Kasumi-1 (cell line): ENCODE measurements at regions not wholly inside any gene's neighbourhood (a gene's known extent, or its start where the extent isn't known, plus 50 kb on each side); places are given as distances from the start of the nearest gene placed in this dataset.
A peak's percentile ranks its signal among the peaks of the same experiment; 100 is the strongest.

ENCODE experiments used
- DNase-seq, 2 experiments: peaks; one replicate each; lab custom pipeline; 2025; lab: John Stamatoyannopoulos, UW

DNA sequence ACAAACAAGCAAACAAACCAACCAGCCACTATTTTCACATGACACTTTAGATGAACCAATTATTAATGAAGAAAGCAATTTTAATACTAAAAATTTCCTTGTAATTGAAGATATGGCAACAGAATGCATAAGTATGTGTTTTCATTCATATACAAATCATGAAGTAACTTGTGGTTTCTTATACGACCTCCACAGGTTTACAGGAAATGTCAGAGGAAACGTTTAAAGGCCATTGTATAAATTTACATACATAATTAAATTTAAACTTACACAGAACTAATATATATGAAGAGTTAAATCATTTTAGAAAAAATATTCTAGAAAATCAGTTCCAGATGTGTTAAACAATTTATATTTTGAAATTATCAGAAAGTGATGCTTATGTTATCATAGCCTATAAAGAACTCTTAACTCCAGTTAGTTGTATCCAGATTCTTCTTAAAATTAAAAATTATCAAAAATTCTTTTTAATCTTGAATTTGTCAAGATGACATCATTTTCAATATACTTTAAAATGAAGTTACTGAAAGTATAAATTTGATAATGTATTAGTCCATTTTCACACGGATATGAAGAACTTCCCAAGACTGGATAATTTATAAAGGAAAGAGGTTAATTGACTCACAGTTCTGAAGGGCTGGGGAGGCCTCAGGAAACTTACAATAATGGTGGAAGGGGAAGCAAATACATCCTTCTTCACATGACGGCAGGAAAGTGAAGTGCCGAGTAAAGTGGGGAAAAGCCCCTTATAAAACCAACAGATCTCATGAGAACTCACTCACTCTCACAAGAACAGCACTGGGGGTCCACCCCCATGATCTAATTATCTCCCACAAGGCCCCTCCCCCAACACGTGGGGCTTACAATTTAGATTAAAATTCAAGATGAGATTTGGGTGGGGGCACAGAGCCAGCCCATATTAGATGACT lies 192.0 kb downstream of the PIK3R1 start:
- no peak for DNase-seq

DNA sequence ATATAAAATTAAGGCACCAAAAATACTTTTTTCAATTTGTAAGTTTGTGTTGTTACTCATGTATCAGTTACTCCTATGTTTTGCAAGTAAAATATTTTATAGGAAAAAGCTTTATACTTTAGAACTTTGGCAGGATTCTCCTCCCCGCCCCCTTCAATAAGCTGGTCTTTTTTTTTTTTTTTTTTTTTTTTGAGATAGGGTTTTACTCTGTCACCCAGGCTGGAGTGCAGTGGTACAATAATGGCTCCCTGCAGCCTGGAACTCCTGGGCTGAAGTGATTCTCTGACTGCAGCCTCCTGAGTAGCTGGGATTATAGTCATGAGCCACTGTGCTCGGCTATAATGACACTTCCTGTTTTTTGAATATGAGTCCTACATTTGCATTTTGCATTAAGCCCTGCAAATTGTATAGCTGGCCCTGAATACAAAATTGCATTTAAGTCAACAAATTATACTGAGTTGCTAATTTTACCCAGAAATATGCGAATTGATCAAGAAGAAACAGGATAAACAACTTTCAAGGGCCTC lies 192.9 kb downstream of the PIK3R1 start:
- peak; percentile 24 to 26 for DNase-seq

DNA sequence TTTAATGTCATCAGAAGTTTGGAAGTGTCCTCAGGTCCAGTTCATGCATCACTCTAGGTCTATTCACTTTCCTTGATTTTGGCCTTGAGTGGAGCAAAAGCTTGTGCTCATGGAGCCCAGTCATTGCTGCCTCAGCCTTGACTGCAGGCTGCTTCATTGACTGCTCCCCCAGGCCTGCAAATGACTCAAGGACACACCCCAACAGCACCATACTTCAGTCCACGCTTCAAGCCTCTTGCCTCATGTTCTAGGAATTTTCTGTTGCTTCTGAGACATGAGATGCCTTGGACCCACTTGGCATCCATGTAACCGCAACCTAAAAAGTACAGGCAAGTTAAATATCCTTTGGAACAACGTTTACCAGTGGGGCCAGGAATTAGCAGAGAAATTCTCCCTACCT lies 193.7 kb downstream of the PIK3R1 start:
- no peak for DNase-seq

DNA sequence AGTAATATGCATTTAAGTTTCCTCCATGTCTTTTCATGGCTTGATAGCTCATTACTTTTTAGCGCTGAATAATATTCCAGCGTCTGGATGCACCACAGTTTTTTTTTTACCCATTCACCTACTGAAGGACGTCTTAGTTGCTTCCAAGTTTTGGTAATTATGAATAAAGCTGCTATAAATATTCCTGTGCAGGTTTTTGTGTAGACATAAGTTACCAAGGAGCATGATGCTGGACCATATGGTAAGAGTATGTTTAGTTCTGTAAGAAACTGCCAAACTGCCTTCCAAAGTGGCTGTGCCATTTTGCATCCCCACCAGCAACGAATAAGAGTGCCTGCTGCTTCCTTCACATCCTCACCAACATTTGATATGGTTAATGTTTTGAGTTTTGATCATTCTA lies 195.6 kb downstream of the PIK3R1 start:
- DNase-seq = no peak

DNA sequence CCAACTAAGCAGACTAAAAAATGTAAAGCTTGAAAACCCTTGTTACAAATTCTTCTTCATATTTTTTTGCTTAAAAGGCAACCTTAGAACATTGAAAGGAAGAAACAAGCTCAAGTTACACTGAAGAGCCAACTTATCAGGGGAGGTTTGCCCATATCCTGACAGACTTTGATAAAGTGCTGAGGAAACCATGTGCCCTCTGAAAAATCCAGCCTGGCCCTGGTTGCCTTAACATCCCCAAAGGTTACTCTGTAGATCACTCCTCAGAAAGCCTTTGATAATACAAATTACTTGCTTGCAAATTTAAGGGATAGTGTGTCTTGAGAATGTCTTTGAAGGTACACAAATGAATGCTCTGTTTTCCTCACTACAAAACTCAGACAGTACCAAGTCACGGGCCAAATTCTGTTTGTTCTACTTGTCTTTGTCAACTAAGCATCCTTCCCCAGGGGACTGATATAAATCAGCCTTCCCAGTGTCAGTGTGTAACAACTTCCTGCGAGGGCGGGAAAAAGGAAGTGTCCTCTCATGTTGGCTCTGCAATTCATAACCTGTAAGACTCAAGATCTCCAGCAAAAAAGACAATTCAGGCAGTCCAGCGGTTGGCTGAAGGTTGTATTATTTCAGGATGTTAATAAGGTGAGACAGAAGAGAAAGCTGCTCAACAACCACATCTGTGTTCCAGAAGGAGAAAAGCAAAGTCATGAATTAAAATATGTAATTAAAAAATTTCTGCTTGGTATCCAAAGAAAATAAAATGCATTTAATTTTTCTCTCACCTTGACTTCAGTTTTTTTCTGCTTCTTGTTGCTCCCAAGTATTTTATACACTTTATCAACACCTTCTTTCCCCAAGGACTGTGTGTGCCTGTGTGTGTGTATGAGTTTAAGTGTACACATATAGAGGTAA lies 199.9 kb downstream of the PIK3R1 start:
- peak; percentile 26 to 42 for DNase-seq

DNA sequence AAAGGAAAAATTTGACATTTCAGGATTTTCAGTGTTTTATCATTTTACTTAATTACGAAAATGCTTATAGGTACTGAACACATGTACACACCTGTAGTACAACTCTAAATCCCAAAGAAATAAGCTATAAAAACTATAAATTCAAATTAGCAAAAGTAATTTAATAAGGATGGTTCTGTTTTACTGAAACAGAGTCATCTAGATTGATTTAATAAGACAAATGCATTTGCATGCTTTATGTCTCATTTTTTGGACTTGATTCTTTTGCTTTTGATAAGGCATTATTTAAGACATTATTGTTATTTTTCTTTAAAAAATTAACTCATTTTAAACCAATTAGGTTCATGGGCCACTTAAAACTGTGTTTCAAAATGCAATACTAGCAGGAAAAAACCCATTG lies 201.2 kb downstream of the PIK3R1 start:
- DNase-seq = no peak

DNA sequence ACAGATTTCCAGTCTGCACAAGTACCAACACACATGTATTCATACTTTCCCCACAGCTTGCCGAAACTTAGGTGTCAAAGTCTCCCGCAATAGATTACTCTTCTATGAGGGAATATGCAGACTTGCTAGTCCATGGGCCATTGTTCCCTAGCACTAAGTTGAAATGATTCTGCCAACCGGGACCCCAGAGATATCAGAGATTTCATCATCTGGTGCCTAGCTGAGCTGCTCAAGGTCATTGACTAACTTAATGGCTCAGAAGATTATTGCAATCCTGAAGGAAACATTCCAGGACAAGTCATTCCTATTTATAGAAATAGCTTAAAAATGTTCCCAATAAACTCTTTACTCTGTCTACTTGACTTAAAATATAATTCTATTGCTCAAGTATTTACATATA lies 202.6 kb downstream of the PIK3R1 start:
- no peak for DNase-seq

DNA sequence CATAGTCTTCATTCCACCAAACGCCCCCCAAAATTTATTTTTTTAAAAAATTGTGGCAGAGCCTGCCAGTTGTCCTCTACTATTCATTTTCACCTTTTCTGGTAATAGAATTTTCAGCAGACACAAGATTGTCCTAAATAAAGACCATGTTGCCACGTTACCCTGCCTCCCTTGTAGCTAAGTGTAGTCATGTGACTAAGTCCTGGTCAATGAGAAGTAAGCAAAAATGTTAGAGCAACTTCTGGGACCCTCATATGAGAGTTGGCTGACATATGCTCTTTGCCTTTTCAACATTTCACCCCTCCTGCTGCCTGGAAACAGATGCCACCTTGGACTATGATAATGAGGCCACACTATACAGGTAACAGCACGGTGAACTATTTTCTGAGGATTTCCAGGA lies 203.1 kb downstream of the PIK3R1 start:
- no peak for DNase-seq

DNA sequence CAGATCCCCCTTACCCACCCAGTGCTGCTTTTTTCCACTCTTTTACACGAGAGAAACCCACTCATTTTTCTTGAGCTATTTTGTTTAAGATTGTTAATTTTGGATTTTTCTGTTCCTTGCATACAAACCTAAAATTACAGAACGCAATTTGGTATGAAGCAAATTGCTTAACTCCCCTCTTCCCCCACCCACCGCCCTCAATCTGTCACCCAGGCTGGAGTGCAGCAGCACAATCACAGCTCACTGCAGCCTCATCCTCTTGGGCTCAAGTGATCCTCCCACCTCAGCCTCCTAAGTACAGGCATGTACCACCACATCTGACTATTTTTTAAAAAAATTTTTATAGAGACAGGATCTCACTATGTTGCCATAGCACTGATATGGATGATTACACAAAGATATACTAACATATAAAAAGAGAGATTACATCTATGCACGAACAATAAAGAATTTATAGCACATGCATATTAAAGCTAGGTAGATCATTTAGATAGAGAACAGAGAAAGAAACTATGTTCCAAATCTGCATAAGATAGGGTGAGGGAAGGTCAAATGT lies 203.6 kb downstream of the PIK3R1 start:
- DNase-seq = no peak

DNA sequence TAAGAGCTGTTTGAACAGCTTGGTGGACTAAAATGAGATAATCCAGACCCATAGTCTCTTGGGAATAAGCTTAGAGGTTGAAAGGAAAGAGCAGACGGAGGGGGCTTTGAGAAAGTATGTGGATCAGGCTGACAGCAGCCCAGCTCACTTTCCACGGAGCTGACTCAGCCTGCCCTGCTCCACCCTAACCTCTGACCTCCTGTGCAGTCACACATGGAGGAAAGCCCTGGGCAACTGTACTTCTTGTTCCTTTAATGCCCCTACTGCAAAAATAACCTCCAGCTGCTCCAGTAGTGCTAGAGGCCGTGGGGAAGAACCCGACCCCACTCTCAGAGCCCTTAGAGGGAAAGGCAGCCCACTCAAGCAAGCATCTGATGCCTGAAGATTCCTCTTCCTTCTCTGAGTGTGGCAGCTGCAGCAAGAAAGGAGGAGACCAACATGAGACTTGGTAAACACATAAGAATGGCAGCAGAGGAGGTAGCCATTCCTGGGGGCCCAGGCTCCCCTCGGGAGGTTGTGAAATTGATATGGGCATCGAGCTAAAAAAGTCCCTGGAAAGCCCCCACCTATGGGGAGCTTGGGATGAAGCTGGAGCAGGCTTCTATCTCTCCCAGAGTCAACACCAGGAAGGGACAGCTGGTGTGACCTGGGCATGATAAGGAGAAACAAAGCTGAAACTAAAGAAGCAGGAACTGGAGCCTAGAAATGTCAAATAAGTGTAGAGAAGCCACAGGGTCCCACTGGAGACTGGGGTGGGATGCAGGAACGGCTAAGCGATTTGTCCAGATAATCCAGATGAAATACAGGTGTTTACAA lies 204.3 kb downstream of the PIK3R1 start:
- DNase-seq = no peak

DNA sequence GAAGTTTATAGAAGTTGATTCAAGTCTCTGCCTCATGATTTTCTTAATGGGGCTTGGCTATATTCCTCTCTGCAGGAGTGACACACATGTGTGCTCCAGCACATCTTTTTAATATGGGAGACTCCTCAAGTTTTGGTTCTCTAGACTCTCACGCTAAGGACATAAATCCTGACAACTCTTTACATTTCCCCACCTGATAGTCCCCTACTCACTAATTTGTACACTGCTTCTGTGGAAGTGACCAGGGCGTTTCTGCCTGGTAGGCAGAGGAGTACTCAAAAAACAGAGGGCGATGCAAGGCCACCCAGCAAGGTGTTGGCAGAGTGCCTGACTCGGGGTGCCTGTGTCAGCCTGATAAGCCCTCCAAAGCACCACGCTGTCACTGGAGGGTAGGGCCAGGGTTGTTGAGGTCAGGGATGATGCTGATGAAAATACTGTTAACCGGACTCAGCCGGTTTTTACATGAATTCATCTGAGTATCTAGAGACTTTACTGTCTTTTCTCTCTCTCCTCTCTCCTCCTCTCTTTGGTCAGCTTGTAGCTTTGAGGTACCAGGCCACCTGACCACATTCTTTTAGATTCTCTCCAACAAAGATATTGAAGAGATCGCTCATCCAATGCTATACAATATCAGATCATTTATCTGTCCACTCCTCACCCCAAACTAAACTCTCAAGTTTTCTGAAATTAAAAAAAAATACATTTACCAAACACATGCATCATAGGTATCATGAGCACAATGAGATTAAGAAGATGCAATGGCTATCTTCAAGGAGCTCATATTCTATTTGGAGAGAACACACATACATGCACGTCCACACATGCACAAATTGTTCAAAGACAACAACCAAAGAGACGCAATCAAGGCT lies 205.2 kb downstream of the PIK3R1 start:
- no peak for DNase-seq

DNA sequence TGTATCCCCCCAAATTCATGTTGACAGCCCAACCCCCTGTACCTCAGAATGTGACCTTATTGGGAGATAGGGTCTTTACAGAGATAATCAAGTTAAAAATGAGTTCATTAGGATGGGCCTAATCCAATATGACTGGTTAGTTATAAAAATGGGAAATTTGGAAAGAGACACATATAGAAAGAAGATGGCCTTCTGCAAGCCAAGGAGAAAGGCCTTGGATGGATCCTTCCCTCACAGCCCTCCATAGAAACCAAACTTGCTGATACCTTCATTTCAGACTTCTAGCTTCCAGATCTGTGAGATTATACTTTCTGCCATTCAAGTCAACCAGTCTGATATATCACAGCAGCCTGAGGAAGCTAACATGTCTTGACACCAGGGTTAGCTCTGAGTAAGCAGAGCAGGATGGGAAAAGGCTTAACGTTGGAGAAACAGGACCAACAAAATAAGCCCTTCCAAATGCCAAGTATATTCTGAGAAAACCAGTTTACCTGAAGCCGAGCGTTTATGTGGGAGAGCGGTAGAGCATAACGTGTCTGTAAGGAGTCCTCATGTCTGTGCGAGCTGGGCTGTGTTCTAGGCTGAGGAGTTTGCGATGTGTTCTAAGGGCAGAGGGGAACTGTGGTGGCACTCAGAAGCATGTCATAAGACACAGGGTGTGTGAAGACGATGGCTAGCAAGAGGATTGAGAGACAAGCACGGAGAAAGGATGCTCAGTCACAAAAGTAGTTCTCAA lies 206.1 kb downstream of the PIK3R1 start:
- no peak for DNase-seq

DNA sequence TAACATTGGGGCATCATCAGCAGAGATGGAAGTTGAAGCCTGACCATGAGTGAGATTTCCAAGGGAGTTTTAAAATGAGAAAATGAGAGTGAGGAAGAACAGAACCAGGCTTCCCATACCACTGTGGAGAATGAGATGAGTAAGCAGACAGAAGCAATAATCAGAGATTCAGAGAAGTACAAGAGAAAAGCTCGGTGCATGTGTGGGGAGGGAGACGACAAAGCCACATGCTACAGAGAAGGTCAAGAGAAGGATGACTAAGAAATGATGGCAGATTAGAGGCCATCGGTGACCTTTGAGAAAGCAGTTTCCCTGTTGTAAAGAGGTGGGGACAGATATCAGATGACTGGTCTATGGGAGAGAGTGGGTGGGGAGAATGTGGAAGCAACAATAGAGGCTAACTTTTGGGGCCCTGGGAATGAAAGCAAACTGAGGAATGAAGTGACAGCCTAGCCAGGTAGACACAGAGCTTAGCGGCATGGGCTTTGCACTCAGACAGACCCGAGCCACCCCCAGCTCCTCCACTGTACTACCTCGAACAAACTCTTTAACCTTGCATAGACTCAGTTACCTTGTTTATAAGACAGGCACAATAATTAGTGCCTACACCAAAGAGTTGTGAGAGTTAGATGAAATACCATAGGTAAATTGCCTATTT lies 207.7 kb downstream of the PIK3R1 start:
- DNase-seq = no peak

DNA sequence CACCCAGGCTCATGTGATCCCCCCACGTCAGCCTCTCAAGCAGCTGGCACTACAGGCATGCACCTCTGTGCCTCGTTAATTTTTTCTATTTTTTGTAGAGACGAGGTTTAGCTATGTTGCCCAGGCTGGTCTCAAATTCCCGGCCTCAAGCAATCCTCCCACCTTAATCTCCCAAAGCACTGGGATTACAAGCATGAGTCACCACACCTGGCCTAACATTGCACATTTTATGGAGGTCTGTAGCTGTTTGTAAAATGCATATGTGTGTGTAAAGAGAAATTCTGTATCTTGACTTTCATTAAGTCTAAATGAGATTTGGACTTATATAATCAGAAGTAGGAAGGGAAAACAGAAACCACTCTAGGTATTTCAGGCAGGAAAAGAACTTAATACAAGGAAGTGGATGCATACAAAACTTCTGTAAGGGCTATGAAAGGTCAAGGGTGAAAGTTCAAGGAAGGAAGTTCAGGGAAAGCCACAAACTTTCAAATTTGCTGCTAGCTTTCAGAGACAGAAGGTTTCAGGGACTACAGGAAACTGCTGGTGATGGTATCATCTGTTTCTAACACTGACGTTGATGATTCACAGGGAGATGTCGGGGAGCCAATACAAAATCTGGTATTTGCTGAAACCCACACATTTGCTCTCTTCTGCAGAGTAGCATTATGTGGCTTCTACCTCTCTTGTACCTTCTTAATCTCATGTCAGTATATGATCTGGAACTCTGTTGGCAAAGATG lies 209.4 kb downstream of the PIK3R1 start:
- DNase-seq = peak; percentile 76 to 82

DNA sequence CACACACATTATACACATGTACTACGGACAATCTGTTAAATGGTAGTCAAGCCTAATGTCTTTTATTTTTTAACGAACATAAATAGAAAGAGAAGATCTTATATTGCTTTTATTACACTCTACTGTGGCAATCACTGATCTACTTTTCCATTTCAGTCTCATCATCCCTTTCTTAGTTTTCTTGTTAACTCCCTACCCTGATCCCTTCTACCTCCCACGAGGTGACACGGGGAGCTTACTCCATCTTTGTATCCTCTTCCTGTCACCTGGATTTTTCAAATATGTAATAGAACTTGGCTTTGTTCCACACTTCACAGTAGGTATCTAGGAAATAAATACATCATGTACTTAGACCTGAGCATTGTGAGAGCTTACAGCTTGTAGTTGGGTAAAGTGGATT lies 211.0 kb downstream of the PIK3R1 start:
- DNase-seq = no peak

DNA sequence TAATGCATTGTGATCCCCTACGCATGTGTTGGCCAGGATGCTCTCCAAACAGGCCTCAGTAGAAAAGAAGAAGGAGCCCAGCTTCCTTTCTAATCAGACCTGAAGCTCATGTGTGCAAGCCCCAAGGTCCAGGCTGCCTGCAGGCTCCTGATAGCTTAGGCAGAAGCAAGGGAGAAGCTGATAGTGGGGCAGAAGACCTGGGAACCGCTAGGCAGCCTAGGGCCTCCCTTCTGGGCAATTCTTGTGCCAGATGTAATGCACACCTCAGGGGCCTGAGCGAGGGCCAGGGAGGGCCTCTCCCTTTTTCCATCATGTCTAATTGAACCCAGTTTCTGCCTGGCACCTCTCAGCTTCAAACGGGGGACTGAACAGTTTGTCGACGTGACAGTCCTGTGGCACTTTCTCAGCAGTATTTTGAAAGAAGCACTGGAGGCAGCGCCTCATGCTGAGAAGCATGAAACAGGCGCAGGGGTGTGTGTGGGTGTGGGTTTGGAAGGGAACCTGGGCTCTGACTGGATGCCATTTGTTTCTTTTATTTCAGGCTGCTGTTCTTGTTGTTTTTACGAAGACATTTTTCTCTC lies 212.8 kb downstream of the PIK3R1 start:
- DNase-seq = no peak

DNA sequence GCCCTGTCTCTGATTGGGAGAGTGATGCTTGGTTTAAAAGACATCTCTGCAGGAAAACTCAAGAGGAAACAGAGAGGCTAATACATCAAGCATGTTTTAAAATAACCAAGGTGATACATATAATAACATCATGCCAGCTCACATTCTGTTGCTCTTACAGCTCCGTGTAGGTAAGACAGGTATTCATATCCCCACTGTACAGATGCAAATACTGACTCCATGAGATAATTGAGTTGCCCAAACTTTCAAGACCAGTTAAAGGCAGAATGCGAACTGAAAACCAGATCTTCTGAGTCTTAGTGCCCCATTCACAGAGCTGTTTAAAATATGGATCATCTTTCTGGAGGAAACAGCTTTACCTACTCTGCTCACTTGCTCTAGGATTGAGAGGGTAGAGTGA lies 214.0 kb downstream of the PIK3R1 start:
- no peak for DNase-seq

DNA sequence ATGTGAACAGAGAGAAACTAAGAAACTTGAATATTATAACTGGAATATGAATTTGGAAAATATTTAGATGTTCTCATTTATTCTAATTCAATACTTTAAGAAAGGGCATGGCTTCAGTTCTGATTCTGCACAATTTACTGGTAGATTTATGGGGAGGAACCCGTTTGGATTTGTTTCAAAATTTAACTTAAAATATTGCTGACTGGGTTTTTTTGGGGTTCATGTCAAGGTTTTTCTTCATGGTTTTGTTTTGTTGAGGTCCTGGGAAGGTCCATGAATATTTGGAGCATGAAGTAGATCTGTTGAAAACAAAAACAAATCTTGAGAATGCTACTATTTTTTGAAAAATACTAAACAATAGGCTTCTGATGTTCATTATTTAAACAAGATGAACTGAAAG lies 214.7 kb downstream of the PIK3R1 start:
- no peak for DNase-seq
